ENCODE measurements at regions not wholly inside any gene's neighbourhood (a gene's known extent, or its start where the extent isn't known, plus 50 kb on each side); places are given as distances from the start of the nearest gene placed in this dataset.
A peak's percentile ranks its signal among the peaks of the same experiment; 100 is the strongest.

DNA sequence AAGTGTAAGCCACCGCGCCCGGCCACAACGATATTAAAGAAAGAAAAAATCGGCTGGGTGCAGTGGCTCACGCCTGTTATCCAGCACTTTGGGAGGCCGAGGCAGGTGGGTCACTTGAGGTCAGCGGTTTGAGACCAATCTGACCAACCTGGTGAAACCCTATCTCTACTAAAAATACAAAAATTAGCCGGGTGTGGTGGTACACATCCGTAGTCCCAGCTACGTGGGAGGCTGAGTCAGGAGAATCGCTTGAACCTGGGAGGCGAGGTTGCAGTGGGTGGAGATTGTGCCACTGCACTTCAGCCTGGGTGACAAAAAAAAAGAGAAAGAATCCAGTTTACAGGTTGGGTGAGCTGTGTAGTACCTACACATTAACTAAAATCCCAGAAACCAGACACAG is 99.9 kb upstream of the CACNA1A start:
- no peak for DNase-seq (ENCODE audit: low read depth in 2 of 2)

- DNase-seq (ENCODE audit: low read depth in 2 of 2) = no peak
These were observed 98.8 kb upstream of the CACNA1A start for GRCh38 chr19:13604902-13605586.

- no peak for DNase-seq (ENCODE audit: low read depth in 2 of 2)
These were observed 94.5 kb upstream of the CACNA1A start for GRCh38 chr19:13600802-13601201.

DNA sequence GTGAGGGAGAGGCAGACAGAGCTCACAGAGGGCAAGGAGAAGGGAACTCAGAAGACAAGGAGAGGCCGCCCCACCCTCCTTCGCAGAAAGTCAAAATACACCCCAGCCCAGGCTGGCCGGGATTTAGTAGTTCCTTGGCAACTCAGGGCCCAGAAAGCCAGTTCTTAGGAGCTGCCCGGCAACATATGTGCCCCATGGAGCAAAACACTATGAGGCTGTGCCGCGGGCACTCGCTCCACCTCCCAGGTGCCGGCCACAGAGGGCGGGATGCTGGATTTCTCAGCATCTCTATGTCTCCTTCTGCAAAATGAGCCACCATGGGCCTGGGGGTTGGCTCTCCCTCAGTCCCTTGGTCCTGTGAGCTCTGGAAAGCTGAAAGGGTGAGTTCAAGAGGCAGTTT is 93.8 kb upstream of the CACNA1A start:
- DNase-seq (ENCODE audit: low read depth in 2 of 2) = no peak

DNA sequence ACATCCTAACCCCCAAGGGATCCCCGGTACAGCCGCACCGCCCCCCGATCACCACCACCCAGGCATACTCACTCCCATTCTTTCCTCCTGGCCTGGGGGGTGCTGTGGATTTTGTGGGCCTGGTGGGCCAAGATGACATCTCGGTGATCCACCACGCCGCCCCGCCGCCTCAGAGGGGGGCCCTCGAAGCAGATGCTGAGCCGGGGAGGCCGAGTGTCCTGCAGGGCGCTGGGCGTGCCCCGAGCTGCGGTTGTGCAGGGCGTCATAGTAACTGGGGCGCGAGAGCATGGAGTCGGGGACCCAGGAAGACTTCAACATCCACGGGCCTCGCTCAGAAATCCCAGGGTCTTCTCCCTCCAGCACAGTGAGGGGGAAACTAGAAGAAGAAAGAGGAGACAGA is 93.4 kb upstream of the CACNA1A start:
- DNase-seq (ENCODE audit: low read depth in 2 of 2) = no peak

DNA sequence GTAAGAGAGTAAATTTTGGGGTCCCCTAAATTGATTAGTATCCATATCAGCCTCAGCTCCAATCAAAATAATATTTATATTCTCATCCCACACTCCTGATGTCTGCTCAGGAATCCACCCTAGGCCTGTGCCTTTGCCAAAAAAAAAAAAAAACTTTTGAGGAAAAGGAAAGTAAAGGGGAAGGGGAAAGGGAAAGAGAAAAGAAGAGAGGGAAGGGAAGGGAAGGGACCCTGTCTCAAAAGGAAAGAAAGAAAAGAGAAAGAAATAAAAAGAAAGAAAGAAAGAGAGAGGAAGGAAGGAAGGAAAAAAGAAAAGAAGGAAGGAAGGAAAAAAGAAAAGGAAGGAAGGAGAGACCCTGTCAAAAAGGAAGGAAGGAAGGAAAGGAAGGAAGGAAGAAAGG is 91.8 kb upstream of the CACNA1A start:
- no peak for DNase-seq (ENCODE audit: low read depth in 2 of 2)

- no peak for DNase-seq (ENCODE audit: low read depth in 2 of 2)
These were observed 91.4 kb upstream of the CACNA1A start for GRCh38 chr19:13597640-13598039.

GRCh38 chr19:13588957-13589833 is 82.9 kb upstream of the CACNA1A start:
- peak; percentile 73 to 80 for DNase-seq (ENCODE audit: low read depth in 2 of 2)

- DNase-seq (ENCODE audit: low read depth in 2 of 2) = no peak
These were observed 79.2 kb upstream of the CACNA1A start for GRCh38 chr19:13585512-13585911.

DNA sequence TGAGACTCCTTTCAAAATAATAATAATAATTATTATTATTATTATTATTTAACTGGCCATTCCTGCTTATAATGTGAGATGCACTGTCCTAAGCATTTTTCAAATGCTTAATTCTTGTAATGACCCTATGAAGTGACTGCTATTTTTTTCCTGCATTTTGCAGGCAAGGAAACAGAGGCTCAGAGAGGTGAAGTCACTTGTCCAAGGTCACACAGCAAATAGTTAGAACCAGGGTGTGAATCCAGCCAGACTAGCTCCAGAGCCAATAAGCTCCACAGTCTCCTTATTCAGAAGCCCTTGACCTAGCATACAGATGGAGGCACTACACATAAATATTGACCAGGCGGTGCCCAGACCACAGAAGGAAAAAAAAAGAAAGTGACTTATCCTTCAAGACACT is 77.5 kb upstream of the CACNA1A start:
- DNase-seq (ENCODE audit: low read depth in 2 of 2) = no peak

GRCh38 chr19:13583114-13583513 is 76.8 kb upstream of the CACNA1A start:
- DNase-seq (ENCODE audit: low read depth in 2 of 2) = no peak

- no peak for DNase-seq (ENCODE audit: low read depth in 2 of 2)
These were observed 75.3 kb upstream of the CACNA1A start for GRCh38 chr19:13581576-13581975.

GRCh38 chr19:13579388-13580060 is 73.2 kb upstream of the CACNA1A start:
- DNase-seq (ENCODE audit: low read depth in 2 of 2) = no peak

DNA sequence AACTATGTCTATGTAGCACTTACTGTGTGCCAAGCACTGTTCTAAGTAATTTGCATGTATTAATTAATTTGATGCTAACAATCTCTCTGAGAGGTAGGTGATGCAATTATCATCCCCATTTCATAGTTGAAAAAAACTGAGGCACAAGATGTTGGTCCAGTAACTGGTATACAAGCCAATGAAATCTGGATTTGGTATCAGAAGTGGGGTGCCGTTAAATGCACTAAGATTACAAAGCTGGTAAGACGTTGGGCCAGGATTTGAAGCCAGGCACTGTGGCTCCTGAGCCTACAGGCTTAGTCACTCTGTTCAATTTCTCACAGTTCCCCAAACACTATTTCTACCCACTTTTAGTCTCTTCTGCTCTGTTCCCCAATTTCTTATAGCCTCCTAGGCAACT is 70.4 kb upstream of the CACNA1A start:
- no peak for DNase-seq (ENCODE audit: low read depth in 2 of 2)

- DNase-seq (ENCODE audit: low read depth in 2 of 2) = no peak
These were observed 68.7 kb upstream of the CACNA1A start for GRCh38 chr19:13574933-13575332.

DNA sequence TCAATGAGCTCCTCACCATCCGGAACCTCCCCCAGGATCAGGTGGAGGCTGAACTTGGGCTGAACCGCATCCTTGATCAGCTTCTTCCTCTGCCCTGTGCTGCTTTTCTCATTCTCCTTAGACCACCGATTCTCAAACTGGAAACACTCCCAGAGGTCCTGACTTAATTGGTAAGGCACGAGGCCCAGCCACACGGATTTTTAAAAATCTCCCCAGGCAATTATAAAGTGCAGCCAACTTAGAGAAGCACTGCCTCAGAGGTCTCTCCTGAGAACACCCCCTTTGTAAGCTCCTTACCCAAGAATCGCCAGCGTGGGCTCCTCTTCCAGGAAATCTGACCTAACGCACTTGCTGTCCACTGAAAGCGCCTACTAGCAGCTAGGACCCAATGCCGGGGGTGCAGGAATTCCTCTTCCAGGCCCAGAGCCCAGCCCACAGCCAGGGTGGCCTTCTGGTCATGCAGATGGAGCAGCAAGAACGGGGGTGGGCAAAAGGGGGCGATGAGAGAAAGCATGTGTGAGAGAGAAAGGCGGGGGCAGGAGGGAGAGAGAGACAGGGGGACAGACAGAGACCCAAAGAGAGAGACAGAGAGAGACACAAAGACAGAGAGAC is 66.9 kb upstream of the CACNA1A start:
- no peak for DNase-seq (ENCODE audit: low read depth in 2 of 2)

GRCh38 chr19:13561461-13561860 is 55.2 kb upstream of the CACNA1A start:
- no peak for DNase-seq (ENCODE audit: low read depth in 2 of 2)

- DNase-seq (ENCODE audit: low read depth in 2 of 2) = no peak
These were observed 51.6 kb upstream of the CACNA1A start for GRCh38 chr19:13557756-13558398.

DNA sequence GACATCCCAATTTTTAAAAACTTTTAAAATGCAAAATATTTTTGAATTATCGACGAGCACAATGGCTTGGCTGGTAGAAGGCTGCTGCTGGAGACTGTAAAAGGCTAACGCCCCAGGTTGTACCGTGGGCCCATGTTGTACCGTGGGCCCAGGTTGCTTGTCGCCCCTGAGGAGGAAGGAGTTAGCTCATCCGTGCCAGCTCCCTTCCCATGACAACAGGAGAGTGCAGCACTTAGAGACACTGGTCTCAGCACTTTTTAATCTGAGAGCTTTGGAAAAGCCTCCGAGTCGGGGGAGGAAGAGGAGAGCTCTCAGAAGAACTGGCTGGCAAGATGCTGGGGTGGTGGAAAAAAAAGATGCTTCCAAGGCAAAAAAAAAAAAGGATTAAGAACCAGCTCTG is 50.3 kb upstream of the CACNA1A start:
- no peak for DNase-seq (ENCODE audit: low read depth in 2 of 2)

Measured in stimulated activated CD4-positive, alpha-beta T cell treated with anti-CD3 and anti-CD28 coated beads, Interleukin-1b, Interleukin-23, amount 100 ng/mL, for 1 hour (primary cell).